Kidney (tissue), 13 donors: ENCODE measurements at regions not wholly inside any gene's neighbourhood (a gene's known extent, or its start where the extent isn't known, plus 50 kb on each side); places are given as distances from the start of the nearest gene placed in this dataset.

Source experiments
- DNase-seq, 5 donors: peaks; one replicate each; pipeline ENCODE4 v3.0.0-alpha.2; 2013 to 2020
- FAIRE-seq: peaks from 2 replicates; lab custom pipeline; 2012; peaks lifted over from hg19 to GRCh38; lab: Jason Lieb, UNC
- H3K27ac ChIP-seq, 2 donors: one replicate each; pipeline ENCODE4 v1.7.0; 2013; ENCODE audit warnings: low read depth in 2 of 2, low read length in 2 of 2, inconsistent platforms in 1 of 2
- H3K27me3 ChIP-seq: one replicate; pipeline ENCODE4 v1.7.1; 2013; ENCODE audit warnings: low read length, inconsistent platforms; ENCODE audit not compliant: control insufficient read depth, insufficient read depth
- H3K36me3 ChIP-seq, 3 donors: one replicate each; pipeline versions ENCODE4 v1.7.0 to v1.7.1; 2013; ENCODE audit warnings: low read length in 3 of 3, control low read depth in 1 of 3, inconsistent platforms in 1 of 3; ENCODE audit not compliant: insufficient read depth in 3 of 3, control insufficient read depth in 2 of 3
- H3K4me1 ChIP-seq, 3 donors: one replicate each; pipeline versions ENCODE4 v1.7.0 to v1.7.1; 2013; ENCODE audit warnings: low read length in 3 of 3, inconsistent platforms in 1 of 3, low read depth in 1 of 3; ENCODE audit not compliant: control insufficient read depth in 2 of 3, insufficient read depth in 2 of 3
- H3K4me3 ChIP-seq, 3 donors: one replicate each; pipeline versions ENCODE4 v1.7.0 to v1.8.1; 2013; ENCODE audit warnings: low read length in 3 of 3, control low read depth in 1 of 3, inconsistent platforms in 1 of 3
- H3K9ac ChIP-seq, 3 donors: one replicate each; pipeline versions ENCODE4 v1.7.0 to v1.7.1; 2013; ENCODE audit warnings: low read length in 3 of 3, control low read depth in 1 of 3, inconsistent platforms in 1 of 3
- H3K9me3 ChIP-seq, 3 donors: one replicate each; pipeline versions ENCODE4 v1.7.0 to v1.7.1; 2013; ENCODE audit warnings: low read length in 3 of 3, control low read depth in 1 of 3, inconsistent platforms in 1 of 3; ENCODE audit not compliant: control insufficient read depth in 2 of 3, insufficient read depth in 1 of 3
- CTCF ChIP-seq: IDR thresholded peaks from 3 replicates; pipeline ENCODE4 v1.5.1; 2012; ENCODE audit warnings: mild to moderate bottlenecking, moderate library complexity, borderline replicate concordance; ENCODE audit not compliant: insufficient read depth; ENCODE audit errors: extremely low read depth
- intact Hi-C: fragments of 100-400 bp; cut with DNase I; formaldehyde crosslinking; loops from one replicate; pipeline ENCODE4 v1.11.1; 2022
- donor health status: control.
- donor health status: control.
- donor health status: control.
- donor health status: control.
- donor health status: control.
- donor health status: DM: yes; HTN: yes; CAD: no.
- donor health status: Normal renal cell carcinoma (clear cell type).

DNA sequence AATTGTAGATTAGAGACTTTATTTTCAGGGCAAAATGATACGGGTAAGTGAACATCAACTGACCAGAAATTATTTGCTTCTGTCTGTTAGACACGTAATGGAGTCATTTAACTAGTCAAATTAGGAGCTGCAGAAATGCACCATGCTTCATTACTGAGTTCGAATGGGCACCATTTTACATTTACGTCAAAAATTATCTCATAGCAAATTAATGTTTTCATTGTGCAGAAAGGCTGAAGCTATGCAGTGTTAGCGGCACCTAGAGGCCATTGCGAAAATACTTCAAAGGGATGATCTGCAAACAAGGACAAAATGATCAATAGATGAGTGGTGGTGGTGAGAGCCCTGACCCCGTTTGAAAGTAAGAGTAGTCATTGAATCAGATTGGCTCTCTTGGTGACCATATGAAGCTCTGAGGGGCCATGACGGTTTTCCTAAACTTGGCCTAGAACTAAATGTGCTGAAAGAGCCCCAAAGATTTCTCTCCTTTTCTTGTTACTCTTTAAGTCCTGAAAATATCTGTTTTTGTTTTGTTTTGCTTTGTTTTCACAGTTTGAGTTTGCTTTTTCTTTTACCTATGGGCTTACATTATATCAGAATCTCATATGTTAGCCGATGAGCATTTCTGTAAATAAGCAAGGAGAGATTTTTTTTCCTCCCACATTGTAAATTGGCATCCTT lies 277.9 kb downstream of the ZNF536 start:
- no peaks in the 10 kb centered on the region for H3K27me3 ChIP-seq
- H3K9ac ChIP-seq, result no peak overlapping the region
- TF ChIP-seq CTCF, result peak; percentile 70
- no peak overlapping the region for H3K27ac ChIP-seq
- H3K4me1 ChIP-seq, result no peaks in the 10 kb centered on the region
- FAIRE-seq (no peak), DNase-seq (peak in 3 of 5 donors; percentile 50 to 85 (median 71))
- H3K36me3 ChIP-seq, result no peaks in the 10 kb centered on the region
- intact Hi-C loops, result loop anchor here (10.0 kb wide), 1 partner anchor 415 kb away; no protein-coding TSS in a partner anchor
- H3K9me3 ChIP-seq, result no peaks in the 10 kb centered on the region
- no peak overlapping the region for H3K4me3 ChIP-seq

DNA sequence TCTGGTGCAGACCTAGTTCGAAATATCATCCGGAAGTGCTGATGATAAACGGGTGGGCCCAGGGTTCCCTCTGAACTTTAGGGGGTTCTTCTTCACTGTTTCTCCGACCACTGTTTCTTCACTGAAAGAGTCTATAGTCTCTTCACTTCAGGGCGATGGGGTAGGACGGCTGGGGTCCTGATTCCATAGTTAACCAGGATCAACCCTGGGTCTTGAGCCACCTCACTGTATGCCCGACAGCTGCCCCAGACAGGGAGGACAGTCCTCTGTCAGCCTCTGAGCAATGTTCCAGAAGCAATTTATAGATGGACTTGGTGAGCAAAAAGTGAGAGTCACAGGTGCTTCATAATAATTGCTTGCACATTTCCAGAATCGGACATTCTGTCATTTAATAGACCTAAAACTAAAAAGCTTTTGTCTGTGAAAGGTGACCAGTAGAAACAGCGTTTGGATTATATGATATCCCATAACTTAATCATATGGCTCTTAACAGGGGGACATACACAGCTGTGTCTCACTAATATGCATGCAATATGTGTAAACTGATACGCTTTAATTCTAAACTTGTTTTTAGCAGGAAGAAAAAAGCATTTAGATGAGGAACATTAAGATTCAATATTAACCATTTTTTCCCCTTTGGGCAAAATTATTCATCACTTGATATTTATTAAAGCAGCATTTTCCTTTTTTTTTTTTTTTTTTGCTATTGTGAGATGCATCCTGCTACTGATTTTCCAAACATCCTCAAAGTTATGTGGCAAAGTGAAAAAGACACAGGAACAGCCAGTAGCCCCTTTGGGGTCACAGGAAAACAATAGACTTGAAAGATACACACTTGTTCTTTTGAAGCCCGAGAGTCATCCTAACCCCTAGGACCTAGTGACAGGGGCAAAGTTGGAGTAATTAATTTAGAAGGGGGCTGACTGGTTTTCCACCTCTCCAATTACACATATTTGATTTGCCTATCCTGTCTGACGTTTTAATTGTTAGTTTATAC lies 277.0 kb downstream of the ZNF536 start:
- no peak overlapping the region for H3K4me3 ChIP-seq
- no peaks in the 10 kb centered on the region for H3K27me3 ChIP-seq
- H3K9me3 ChIP-seq, result no peaks in the 10 kb centered on the region
- no peak for DNase-seq
- no peaks in the 10 kb centered on the region for H3K4me1 ChIP-seq
- FAIRE-seq, result no peak
- H3K27ac ChIP-seq, result no peak overlapping the region
- TF ChIP-seq CTCF, result no peak
- no peak overlapping the region for H3K9ac ChIP-seq
- intact Hi-C loops, result loop anchor here (10.0 kb wide), 1 partner anchor 414 kb away; no protein-coding TSS in a partner anchor
- no peaks in the 10 kb centered on the region for H3K36me3 ChIP-seq

GRCh38 chr19:30647891-30648720 lies 275.9 kb downstream of the ZNF536 start:
- no peak for FAIRE-seq
- Histone ChIP-seq H3K9me3 (no peaks in the 10 kb centered on the region), H3K36me3 (no peaks in the 10 kb centered on the region), H3K9ac (no peak overlapping the region), H3K27me3 (no peaks in the 10 kb centered on the region), H3K4me3 (no peak overlapping the region), H3K27ac (no peak overlapping the region), H3K4me1 (no peaks in the 10 kb centered on the region)
- intact Hi-C loops, result loop anchor here (10.0 kb wide), 1 partner anchor 413 kb away; no protein-coding TSS in a partner anchor
- TF ChIP-seq CTCF, result no peak
- no peak for DNase-seq
